Activated naive CD8-positive, alpha-beta T cell (primary cell): ENCODE measurements at regions not wholly inside any gene's neighbourhood (a gene's known extent, or its start where the extent isn't known, plus 50 kb on each side); places are given as distances from the start of the nearest gene placed in this dataset.
"Not testable (repeated sequence)": the region's sequence is repeated elsewhere in the genome, so short reads cannot be mapped to it uniquely, and the experiment has no call there.

Experiments used
- H3K27ac Mint-ChIP-seq: one replicate; pipeline ENCODE4 v1.8.0; 2021; ENCODE audit warnings: mixed read lengths
- H3K27me3 Mint-ChIP-seq: one replicate; pipeline ENCODE4 v1.8.0; 2021; ENCODE audit warnings: mixed read lengths
- H3K36me3 Mint-ChIP-seq: one replicate; pipeline ENCODE4 v1.8.0; 2021; ENCODE audit warnings: mixed read lengths
- H3K4me1 Mint-ChIP-seq: one replicate; pipeline ENCODE4 v1.8.0; 2021; ENCODE audit warnings: low read depth, mixed read lengths
- H3K4me3 Mint-ChIP-seq: one replicate; pipeline ENCODE4 v1.8.0; 2021; ENCODE audit warnings: mild to moderate bottlenecking, mixed read lengths
- H3K9me3 Mint-ChIP-seq: one replicate; pipeline ENCODE4 v1.8.0; 2021; ENCODE audit warnings: low read depth, mixed read lengths

DNA sequence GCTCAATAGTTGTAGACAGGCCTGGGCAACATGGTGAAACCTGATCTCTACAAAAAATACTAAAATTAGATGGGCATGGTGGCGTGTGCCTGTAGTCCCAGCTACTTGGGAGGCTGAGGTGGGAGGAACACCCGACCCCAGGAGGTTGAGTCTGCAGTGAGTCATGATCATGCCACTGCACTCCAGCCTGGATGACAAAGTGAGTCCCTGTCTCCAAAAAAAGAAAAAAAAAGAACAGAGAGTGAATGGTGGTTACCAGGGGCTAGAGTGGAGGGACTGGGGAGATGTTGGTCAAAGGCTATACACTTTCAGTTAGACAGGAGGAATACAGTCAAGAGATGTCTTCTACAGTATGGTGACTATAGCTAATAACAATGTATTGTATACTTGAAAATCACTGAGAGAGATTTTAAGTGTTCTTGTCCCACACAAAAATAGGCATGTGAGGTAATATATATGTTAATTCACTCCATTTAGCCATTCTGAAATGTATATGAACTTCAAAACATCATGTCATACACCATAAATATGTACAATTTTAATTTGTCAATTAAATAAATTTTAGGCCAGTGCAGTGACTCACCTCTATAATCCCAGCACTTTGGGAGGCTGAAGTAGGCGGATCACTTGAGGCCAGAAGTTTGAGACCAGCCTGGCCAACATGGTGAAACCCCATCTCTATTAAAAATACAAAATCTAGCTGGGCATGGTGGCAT lies 148.6 kb downstream of the CRLF3 start:
- not testable (repeated sequence) for H3K4me1 Mint-ChIP-seq, H3K4me3 Mint-ChIP-seq, H3K27me3 Mint-ChIP-seq, H3K27ac Mint-ChIP-seq, H3K36me3 Mint-ChIP-seq, H3K9me3 Mint-ChIP-seq

DNA sequence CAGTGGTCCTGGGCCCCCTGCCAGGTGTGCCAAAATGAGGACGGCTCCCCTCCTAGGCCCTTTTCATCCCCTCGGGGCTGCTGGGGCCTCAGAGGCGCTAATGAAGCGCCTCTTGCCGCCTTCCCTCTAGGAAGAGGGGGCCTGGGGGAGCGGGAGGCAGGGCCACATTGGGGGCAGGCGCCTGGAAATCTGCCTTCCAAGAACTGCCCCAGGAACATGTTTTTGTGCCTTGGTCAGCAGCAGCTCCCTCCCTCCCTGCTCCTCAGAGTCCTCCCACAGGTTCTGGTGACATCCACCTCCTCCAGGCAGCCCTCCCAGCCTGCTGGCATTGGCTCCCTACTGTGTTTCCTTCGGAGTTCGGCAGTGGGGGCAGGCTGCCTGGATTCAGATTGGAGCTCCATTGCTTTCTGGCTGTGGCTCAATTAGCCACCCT lies 155.3 kb downstream of the CRLF3 start:
- not testable (repeated sequence) for H3K4me3 Mint-ChIP-seq, H3K36me3 Mint-ChIP-seq, H3K9me3 Mint-ChIP-seq, H3K27ac Mint-ChIP-seq, H3K27me3 Mint-ChIP-seq, H3K4me1 Mint-ChIP-seq

DNA sequence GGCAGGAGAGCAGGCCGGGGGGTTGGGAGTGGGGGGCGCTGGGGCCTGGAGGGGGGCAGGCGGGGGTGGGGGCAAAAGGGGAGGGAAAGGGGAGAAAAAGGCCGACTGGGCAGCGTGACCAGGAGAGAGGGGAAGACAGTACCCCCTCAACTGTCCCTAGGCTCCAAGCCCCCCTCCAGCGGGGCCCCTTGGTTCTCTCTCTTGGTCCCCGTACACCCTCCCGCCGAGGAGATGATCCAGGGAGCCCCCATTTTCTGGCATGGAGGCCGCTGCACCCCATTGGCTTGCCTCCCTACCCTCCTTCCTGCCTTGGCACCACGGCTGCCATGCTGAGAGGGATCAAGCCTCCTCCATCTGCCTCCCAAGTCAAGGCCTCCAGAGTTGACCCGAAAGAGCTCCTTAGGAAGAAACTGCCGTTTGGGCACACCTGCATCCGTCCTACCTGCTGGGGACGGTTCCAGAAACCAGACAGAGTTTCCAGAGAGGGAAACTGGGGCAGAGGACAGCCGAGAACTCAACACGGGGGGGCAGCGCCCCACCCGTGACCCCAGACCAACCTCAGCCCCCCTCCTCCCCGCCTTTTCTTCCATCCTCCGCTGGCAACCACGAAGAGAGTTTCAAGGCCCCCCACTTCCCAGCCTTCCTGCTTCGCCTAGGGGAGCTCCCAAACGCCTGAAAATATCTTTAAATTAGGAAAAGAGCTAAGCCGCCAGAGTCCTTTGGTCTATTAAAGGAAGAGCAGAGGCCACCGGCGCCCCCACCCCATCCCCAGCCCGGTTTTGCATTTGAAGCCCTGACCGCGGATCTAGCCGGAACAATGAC lies 155.9 kb downstream of the CRLF3 start:
- not testable (repeated sequence) for H3K36me3 Mint-ChIP-seq, H3K27me3 Mint-ChIP-seq, H3K4me1 Mint-ChIP-seq, H3K27ac Mint-ChIP-seq, H3K9me3 Mint-ChIP-seq, H3K4me3 Mint-ChIP-seq

DNA sequence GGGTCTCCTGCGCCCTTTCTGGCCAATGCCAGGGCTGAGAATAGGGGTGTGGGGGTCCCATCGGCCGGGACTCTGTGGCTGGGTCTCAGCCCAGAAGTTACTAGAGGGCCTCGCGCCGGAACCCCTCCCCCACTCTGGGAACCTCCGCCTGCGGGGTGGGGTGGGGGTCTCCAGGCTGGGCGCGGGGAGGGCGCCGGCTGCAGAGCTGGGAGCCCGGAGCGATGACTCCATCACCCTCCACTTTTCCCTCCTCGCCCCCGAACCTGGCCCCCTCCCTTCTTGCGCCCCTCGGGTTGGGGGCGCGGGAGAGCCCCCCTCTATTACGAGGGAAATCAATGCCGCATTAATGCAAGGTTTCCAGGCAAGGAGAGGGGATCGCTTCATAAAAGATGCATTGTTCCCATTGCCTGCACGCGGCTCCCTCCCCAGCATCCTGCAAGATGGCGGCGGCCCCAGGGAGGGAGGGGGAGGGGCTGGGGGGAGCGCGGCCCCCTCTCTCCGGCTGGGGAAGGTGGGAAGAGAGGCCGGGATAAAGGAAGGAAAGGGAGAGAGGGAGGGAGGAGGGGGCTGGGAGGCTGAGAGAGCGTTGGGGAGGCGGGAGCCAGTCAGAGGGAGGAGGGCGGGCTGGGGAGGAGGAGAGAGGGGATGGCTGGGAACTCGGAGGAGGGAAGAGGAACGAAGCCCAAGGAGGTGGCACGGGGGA lies 156.7 kb downstream of the CRLF3 start:
- H3K27me3 Mint-ChIP-seq, H3K4me1 Mint-ChIP-seq, H3K36me3 Mint-ChIP-seq, H3K27ac Mint-ChIP-seq, H3K9me3 Mint-ChIP-seq: not testable (repeated sequence)
- H3K4me3 Mint-ChIP-seq = peak overlapping the region; percentile 20

DNA sequence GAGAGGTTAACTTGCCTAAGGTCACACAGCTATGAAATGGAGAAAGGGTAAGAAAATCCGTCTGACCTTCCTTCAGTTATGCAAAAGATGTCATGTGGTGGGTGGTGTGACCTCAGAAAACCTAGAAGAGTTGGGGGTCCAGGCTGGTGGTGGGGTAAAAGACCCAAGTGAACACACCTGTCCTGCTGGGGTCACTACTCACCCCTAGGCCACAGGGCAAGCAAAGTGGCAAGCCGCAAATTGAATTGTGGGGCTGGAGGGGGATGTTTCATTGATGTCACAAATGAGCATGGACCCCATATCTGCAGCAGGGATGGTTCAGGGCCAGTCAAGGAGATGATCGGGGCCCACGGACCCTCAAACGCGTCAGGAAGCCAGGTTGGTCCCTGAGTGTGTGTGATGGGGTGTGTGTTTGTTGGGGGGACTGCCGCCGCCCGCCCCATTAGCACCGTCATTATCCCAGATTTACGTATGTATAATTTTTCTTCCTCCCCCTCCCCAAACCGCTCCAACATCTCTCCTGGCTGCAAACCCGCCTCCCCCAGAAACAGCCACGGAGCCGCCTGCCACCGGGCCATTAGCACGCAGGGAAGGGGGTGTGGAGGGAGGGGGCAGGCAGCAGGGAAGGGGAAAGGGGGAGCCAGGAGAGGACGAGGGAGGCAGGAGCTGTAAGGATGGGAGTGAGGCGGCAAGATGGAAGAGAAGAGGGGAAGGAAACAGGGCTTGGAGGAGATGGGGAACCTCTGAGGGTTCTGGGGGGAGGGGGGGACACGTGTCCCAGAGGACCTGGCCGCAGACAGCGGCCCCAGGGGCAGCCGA lies 157.4 kb downstream of the CRLF3 start:
- H3K27ac Mint-ChIP-seq, H3K36me3 Mint-ChIP-seq, H3K27me3 Mint-ChIP-seq, H3K4me1 Mint-ChIP-seq, H3K9me3 Mint-ChIP-seq: not testable (repeated sequence)
- H3K4me3 Mint-ChIP-seq = peak overlapping the region; percentile 42

DNA sequence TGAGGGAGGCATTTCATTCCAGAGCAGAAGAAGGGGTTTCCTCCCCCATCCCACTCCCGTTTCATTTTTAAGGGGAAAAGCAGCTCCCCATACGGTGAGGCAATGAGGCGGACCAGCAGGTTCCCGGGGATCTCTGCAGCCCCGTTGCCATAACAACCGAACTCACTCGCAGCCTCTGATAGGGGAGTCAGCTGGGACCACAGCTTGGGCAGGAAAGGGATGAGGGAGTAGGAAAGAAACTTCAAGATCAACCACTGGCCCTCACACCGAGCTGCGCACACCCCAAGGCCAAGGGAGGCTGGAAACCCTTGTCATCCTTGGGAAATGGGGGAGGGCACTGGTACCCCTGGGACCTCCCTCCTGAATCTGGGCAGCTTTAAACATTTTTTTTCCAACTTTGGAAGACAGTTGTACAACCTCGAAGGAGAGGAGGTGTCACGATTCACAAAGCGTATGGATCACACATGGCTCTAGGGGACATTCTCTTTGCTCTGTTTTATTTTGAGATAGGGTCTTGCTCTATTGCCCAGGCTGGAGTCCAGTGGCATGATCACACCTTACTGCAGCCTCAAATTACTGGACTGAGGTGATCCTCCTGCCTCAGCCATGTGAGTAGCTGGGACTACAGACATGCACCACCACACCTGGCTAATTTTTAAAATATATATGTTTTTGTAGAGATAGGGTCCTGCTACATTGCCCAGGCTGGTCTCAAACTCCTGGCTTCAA lies 160.6 kb downstream of the CRLF3 start:
- not testable (repeated sequence) for H3K27ac Mint-ChIP-seq, H3K9me3 Mint-ChIP-seq, H3K27me3 Mint-ChIP-seq, H3K4me3 Mint-ChIP-seq, H3K4me1 Mint-ChIP-seq, H3K36me3 Mint-ChIP-seq

DNA sequence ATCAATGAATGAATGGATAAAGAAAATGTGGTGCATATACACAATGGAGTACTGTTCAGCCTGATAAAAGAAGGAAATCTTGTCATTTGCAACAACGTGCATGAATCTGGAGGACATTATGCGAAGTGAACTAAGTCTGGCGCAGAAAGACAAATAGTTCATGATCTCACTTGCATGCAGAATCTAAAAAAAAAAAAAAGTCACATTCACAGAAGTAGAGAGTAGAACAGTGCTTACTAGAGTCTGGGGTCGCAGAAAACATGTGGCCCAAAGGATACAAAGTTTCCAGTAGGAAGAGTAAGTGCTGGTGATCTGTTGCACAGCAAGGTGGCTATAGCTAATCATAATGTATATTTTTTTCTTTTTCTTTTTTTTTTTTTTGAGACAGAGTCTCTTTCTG lies 167.3 kb downstream of the CRLF3 start:
- H3K36me3 Mint-ChIP-seq, H3K4me1 Mint-ChIP-seq, H3K27ac Mint-ChIP-seq, H3K9me3 Mint-ChIP-seq, H3K27me3 Mint-ChIP-seq, H3K4me3 Mint-ChIP-seq: not testable (repeated sequence)

DNA sequence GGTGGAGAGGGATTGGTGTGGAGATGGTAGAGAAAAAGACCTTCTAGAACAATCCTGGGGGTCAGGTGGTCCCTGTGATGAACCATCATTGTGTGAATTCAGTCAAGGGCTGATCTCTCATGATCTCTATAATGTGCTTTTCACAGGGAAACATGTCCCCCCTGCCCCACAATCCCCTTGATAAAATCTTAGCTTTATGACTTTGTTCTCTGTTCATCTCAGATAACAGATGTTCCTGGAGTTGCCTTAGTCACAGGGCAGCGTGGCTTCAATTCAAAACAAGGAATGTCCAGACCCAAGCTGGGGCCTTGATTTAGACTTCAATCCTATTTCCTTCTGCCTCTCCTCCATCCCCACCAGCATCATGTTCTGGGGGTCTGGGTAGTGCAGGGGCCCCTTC lies 171.5 kb downstream of the CRLF3 start:
- not testable (repeated sequence) for H3K4me1 Mint-ChIP-seq, H3K36me3 Mint-ChIP-seq, H3K9me3 Mint-ChIP-seq, H3K27me3 Mint-ChIP-seq, H3K27ac Mint-ChIP-seq, H3K4me3 Mint-ChIP-seq

DNA sequence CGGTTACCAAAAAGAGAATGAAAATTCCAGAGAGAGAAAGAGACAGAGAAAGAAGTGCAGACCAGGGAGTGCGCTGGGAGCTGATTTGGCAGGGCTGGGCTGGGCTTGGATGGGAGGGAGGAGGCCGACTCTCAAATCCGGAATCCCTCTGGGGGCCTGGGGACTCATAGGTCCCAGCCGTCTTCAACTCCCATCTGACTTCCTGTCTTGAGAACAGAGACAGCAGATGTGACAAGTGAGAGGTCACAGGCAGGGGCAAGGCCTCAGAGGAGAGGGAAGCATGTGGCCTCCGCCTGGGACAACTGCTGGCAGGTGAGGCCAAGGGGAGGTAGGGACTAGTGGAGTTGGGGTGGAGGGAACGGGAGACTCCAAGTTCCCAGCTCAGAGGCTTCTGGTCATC lies 172.9 kb downstream of the GOSR1 start:
- H3K4me3 Mint-ChIP-seq, H3K36me3 Mint-ChIP-seq, H3K27me3 Mint-ChIP-seq, H3K27ac Mint-ChIP-seq, H3K4me1 Mint-ChIP-seq, H3K9me3 Mint-ChIP-seq: not testable (repeated sequence)

DNA sequence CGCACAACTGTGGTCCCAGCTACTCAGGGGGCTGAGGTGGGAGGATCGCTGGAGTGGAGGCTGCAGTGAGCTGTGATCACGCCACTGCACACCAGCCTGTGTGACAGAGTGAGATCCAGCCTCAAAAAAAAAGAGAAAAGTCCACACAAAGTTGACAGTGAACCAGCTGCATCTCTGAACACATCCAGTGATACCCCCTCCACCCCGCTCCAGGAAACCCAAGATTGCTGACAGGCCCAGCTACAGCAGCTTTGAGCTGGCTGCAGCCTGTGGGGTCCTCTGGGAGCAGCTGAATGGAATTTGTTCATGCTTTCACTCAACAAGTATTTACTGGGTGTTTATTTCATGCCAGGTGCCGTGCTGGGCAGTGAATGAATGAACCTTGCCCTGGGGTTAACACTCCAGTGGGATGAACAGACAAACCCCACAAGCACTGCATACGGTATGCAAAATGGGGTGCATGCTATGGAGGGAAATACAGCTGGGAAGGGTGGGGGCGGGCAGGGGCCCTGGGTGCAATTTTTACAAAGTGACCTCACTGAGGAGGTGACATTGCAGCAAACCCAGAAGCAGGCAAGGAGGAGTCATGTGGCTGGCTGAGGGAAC lies 170.9 kb downstream of the GOSR1 start:
- H3K36me3 Mint-ChIP-seq, H3K27me3 Mint-ChIP-seq, H3K4me1 Mint-ChIP-seq, H3K27ac Mint-ChIP-seq, H3K9me3 Mint-ChIP-seq, H3K4me3 Mint-ChIP-seq: not testable (repeated sequence)

DNA sequence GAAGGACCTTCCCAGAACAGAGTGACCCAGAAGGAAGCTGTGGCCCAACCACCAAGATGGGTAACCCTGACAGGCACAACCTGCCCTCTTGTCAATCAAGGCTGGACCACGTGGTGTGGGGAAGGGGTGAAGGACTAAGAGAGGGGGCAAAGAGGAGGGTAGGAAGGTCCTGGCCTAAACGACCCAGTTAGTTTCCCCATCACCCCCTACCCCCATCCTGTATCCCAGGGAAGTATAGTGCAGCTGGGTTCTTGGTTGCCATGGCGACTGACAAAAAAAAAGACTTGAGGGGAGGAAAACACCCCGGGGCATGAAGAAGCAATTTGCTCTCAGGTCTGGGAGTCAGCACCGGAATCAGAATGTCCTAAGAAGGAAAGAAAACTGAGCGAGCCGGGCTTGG lies 168.7 kb downstream of the GOSR1 start:
- not testable (repeated sequence) for H3K4me3 Mint-ChIP-seq, H3K4me1 Mint-ChIP-seq, H3K27ac Mint-ChIP-seq, H3K9me3 Mint-ChIP-seq, H3K36me3 Mint-ChIP-seq, H3K27me3 Mint-ChIP-seq

DNA sequence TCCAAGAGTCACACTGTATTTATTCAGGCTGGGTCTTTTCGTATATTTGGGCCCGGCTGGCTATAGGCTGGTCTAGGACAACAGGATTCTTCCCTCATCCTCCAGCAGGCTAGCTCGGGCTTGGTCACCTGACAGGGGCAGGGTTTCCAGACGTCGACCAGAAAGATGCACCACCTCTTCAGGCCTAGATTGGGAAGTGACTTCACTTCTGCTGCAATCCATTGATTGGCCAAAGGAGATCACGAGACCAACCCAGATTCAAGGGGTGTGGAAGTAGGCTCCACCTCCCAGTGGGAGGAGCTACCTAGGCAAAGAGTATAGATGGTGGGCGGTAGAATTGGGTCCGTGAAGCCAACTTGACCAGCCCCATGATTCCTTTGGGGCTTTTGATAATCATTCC lies 167.5 kb downstream of the GOSR1 start:
- H3K4me3 Mint-ChIP-seq, H3K27me3 Mint-ChIP-seq, H3K36me3 Mint-ChIP-seq, H3K4me1 Mint-ChIP-seq, H3K9me3 Mint-ChIP-seq, H3K27ac Mint-ChIP-seq: not testable (repeated sequence)

DNA sequence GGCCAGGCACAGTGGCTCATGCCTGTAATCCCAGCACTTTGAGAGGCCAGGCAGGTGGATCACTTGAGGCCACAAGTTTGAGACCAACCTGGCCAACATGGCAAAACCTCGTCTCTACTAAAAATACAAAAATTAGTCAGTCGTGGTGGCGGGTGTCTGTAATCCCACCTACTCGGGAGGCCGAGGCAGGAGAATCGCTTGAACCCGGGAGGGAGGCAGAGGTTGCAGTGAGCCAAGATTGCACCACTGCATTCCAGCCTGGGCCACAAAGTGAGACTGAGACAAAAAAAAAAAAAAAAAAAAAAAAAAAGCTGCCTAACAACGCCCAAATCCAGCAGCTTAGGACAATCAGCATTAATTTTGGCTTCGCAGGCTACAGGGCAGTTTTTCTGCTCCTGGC lies 167.1 kb downstream of the GOSR1 start:
- H3K4me1 Mint-ChIP-seq, H3K27me3 Mint-ChIP-seq, H3K4me3 Mint-ChIP-seq, H3K9me3 Mint-ChIP-seq, H3K36me3 Mint-ChIP-seq, H3K27ac Mint-ChIP-seq: not testable (repeated sequence)

DNA sequence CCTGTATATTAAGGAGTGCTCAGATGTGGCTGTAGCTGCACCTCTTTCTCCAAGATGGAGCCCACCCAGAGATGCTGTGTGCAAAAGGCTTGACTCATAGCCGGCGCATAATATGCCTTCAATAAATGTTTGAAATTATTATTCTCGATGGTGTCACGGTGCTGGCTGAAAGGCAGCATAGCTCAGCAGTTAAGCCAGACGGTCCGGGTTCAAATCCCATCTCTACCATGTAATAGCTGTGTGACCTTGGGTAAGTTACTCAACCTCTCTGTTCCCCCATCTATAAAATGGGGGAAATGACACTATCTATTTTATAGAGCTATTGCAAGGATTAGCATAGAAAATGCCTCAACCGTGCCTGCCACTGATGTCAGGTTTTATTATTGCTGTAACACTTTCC lies 164.2 kb downstream of the GOSR1 start:
- not testable (repeated sequence) for H3K4me3 Mint-ChIP-seq, H3K4me1 Mint-ChIP-seq, H3K27me3 Mint-ChIP-seq, H3K27ac Mint-ChIP-seq, H3K9me3 Mint-ChIP-seq, H3K36me3 Mint-ChIP-seq
